ENCODE measurements at regions not wholly inside any gene's neighbourhood (a gene's known extent, or its start where the extent isn't known, plus 50 kb on each side); places are given as distances from the start of the nearest gene placed in this dataset.

DNA sequence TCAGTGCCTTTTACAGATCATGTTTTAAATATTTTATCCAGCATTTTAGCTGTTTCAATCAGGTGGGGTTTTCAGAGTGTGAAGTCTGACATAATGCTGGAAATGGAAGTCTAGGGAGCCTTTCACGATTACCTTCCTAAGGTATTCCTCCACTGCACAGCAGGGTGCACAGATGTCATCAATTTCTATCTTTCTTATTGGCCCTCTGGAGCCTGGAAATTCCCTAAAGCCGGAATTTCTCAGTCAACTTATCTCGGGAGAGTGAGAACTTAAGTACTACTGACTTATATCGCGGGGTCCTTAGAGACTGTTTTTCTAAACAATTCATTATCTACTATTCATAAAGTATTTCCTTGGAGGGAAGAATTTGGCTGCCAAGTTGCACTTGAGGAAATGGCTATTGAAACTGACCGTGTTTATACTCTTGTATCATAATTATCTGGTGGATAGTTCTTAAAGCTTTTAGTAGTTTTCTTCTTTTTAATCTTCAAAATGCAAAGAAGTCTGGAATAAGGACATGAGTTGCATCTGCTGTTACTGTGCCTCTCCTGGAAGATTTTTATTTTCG lies 311.8 kb upstream of the B3GALT2 start:
- TF ChIP-seq, protein P1, sequence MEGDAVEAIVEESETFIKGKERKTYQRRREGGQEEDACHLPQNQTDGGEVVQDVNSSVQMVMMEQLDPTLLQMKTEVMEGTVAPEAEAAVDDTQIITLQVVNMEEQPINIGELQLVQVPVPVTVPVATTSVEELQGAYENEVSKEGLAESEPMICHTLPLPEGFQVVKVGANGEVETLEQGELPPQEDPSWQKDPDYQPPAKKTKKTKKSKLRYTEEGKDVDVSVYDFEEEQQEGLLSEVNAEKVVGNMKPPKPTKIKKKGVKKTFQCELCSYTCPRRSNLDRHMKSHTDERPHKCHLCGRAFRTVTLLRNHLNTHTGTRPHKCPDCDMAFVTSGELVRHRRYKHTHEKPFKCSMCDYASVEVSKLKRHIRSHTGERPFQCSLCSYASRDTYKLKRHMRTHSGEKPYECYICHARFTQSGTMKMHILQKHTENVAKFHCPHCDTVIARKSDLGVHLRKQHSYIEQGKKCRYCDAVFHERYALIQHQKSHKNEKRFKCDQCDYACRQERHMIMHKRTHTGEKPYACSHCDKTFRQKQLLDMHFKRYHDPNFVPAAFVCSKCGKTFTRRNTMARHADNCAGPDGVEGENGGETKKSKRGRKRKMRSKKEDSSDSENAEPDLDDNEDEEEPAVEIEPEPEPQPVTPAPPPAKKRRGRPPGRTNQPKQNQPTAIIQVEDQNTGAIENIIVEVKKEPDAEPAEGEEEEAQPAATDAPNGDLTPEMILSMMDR (IDR thresholded peaks at IDR 0.05), result no peak
- TF ChIP-seq POLR2A (IDR thresholded peaks at IDR 0.05), result no peak
